BJ (cell line): ENCODE measurements at regions not wholly inside any gene's neighbourhood (a gene's known extent, or its start where the extent isn't known, plus 50 kb on each side); places are given as distances from the start of the nearest gene placed in this dataset.
A peak's percentile ranks its signal among the peaks of the same experiment; 100 is the strongest.

Experiments
- CTCF ChIA-PET: fragments of 350-600 bp; formaldehyde crosslinking; extraction: SDS; loops from one replicate; lab custom pipeline; 2021; ENCODE audit warnings: antibody characterized with exemption, inconsistent platforms; lab: Yijun Ruan, JAX
- POLR2A ChIA-PET: fragments of 300-600 bp; sonication (Branson Sonifier 250); formaldehyde crosslinking; extraction: SDS; loops from one replicate; lab custom pipeline; 2021; ENCODE audit warnings: antibody characterized with exemption; lab: Charles Lee
- DNase-seq: peaks from one replicate; pipeline ENCODE4 v3.0.0-alpha.2; 2011; ENCODE audit warnings: low read depth
- H3K27me3 ChIP-seq: 2 replicates; pipeline ENCODE4 v1.6.0; 2011; ENCODE audit warnings: low read length; ENCODE audit not compliant: control insufficient read depth, insufficient read depth
- H3K36me3 ChIP-seq: 2 replicates; pipeline ENCODE4 v1.5.1; 2011; ENCODE audit warnings: low read length; ENCODE audit not compliant: control insufficient read depth, insufficient read depth
- H3K4me3 ChIP-seq: 2 replicates; pipeline ENCODE4 v1.5.1; 2011; ENCODE audit warnings: low read depth, mild to moderate bottlenecking, control low read depth, low read length
- TF ChIP-seq, protein P1 (sequence below): IDR thresholded peaks from 2 replicates; pipeline ENCODE4 v1.5.1; 2011; ENCODE audit warnings: low read depth, mild to moderate bottlenecking, control low read depth, inconsistent platforms, low read length, moderate library complexity; ENCODE audit not compliant: insufficient read depth

DNA sequence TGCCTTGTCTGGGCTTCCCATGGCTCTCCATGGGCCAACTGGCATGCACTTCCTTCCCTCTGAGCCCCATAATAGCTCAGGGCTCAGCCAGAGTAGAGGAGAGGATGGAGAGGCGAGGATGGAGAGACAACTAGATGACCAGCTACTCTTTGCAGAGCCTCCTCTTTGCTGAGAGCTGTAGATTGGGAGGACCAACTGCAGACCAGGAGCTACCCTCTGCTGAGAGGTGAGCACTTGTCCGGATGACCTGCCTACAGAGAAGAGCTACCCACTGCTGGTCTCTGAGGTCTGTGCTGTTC is 58.0 kb upstream of the ETV3 start:
- peaks cover 5% of the 10 kb centered on the region for H3K27me3 ChIP-seq
- DNase-seq, result no peak
- CTCF ChIA-PET, result interaction anchor here (0.6 to 2.3 kb wide), 11 partner anchors 8 to 310 kb away, joined by 3 to 17 read pairs (median 6); no protein-coding TSS in a partner anchor
- H3K36me3 ChIP-seq, result no peaks in the 10 kb centered on the region
- POLR2A ChIA-PET, result no interaction called here
- TF ChIP-seq, protein P1, sequence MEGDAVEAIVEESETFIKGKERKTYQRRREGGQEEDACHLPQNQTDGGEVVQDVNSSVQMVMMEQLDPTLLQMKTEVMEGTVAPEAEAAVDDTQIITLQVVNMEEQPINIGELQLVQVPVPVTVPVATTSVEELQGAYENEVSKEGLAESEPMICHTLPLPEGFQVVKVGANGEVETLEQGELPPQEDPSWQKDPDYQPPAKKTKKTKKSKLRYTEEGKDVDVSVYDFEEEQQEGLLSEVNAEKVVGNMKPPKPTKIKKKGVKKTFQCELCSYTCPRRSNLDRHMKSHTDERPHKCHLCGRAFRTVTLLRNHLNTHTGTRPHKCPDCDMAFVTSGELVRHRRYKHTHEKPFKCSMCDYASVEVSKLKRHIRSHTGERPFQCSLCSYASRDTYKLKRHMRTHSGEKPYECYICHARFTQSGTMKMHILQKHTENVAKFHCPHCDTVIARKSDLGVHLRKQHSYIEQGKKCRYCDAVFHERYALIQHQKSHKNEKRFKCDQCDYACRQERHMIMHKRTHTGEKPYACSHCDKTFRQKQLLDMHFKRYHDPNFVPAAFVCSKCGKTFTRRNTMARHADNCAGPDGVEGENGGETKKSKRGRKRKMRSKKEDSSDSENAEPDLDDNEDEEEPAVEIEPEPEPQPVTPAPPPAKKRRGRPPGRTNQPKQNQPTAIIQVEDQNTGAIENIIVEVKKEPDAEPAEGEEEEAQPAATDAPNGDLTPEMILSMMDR, result no peak
- H3K4me3 ChIP-seq, result no peak overlapping the region

DNA sequence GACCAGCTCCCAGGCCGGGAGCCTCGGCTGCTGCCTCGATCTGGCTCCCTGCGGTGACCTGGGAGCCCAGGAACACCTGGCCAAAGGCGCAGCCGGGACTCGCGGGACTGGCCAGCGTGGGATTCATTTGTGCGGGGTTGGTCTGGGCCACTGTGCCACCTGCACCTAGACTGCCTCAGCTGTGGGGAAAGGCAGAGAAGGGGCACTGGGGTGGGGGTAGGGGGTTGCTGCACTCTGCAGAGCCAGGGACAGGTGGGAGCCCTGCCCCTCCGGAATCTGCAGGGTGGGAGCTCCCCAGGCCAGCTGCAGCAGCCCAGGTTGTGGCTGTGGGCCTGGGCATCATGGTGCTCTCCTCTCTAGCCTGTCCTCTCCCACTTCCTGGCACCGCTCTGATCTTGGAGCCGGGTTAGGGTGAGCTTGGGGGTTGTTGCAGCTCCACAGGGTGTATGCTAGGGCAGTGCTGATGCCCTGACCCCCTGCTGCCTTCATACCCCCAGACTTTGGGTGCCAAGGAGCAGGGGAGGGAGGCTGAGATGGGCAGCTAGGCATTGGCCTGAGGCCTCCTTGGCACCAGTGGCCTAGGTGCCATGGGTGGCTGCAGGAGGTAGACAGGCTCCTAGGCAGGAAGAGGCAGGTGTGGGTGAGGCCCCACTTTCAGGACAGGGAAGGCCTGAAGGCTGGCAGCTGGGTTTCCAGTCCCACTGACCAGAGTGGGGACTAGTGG is 57.5 kb upstream of the ETV3 start:
- CTCF ChIA-PET, result interaction anchor here (0.7 to 2.3 kb wide), 10 partner anchors 8 to 310 kb away, joined by 3 to 17 read pairs (median 6); no protein-coding TSS in a partner anchor

DNA sequence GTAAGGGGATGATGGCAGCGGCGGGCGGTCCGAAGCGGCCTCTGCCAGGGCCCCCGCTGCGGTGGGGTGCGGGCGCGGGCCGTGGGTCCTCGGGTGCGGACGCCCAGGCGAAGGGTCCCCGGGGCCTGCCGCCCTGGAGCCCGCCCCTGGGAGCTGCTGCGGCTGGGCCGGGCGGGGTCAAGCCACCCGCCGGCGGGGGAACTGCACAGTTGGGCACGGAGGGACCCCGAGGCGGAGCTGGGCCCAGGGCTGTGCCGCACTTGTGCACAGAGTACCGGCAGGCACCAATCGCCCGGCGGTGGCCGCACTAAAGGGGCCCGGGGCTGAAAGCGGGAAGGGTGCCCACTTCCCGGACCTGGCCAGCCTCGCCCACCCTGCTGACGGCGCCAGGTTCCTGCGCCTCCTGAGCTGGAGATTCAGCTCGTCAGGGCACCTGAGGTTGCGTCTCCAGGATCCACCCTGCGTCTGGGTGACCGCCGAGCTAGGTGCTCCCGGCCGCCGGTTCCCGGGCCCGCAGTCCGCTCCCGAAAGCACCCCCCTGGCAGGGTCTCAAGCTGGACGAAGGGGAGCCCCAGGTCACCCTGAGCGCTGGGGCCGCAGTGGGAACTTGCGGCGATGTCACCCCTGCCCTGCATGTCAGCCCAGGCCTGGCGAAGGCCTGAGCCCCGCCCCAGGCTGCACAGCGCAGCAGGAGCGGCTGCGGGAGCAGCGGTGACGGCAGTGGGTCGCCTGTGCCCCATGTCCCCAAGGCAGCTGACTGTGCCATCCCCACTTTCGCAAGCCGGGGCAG is 56.7 kb upstream of the ETV3 start:
- Histone ChIP-seq H3K36me3 (no peaks in the 10 kb centered on the region), H3K27me3 (peaks cover 5% of the 10 kb centered on the region), H3K4me3 (no peak overlapping the region)
- ChIA-PET POLR2A (no interaction called here), CTCF (interaction anchor here (0.7 to 2.3 kb wide), 6 partner anchors 11 to 311 kb away, joined by 3 to 17 read pairs (median 6); no protein-coding TSS in a partner anchor)
- TF ChIP-seq, protein P1, result no peak
- no peak for DNase-seq

More for the DNA sequence above, 57.5 kb upstream of the ETV3 start:
- Histone ChIP-seq H3K4me3 (no peak overlapping the region), H3K27me3 (peaks cover 5% of the 10 kb centered on the region), H3K36me3 (no peaks in the 10 kb centered on the region)
- DNase-seq, result no peak
- TF ChIP-seq, protein P1, result no peak
- POLR2A ChIA-PET, result no interaction called here

DNA sequence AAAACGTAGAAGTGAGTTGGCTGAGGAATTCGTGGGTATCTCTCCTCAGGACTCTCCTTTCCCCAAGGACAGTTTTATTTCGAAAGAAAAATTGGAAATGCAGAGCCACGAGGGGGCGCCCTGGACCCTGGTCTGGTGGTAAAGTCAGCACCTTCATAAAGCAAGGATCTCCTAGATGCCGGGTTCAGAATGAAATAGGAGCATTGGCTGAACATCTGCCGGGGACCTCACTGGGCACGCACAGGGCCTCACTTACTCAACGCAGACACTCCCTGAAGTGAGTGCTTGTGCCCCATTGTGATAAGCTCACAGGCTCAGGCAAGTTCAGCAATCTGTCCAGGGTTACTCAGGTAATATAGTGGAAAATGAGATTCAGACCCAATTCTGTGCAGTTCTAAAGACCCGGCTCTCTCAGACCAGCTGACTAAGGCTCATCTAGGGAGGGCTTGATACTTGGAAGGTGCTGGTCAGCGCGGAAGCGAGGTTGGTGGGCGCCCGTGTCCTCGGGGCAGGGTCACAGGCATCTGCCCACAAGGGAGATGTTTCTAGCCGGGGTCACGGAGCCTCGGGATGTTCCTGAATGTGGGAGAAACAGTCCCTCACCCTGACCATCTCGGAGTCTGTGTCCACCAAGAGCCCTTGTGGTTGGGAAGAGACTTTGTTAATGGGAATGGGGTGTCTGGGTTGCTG is 55.7 kb upstream of the ETV3 start:
- CTCF ChIA-PET, result interaction anchor here (0.6 to 2.2 kb wide), 6 partner anchors 11 to 312 kb away, joined by 3 to 7 read pairs (median 4); no protein-coding TSS in a partner anchor

More for the DNA sequence above, 55.7 kb upstream of the ETV3 start:
- POLR2A ChIA-PET, result no interaction called here
- H3K36me3 ChIP-seq, result no peaks in the 10 kb centered on the region
- no peak overlapping the region for H3K4me3 ChIP-seq
- TF ChIP-seq, protein P1, result peak; percentile 75
- peak; percentile 9 for DNase-seq
- peaks cover 5% of the 10 kb centered on the region for H3K27me3 ChIP-seq
